K562 (cell line): ENCODE measurements at regions not wholly inside any gene's neighbourhood (a gene's known extent, or its start where the extent isn't known, plus 50 kb on each side); places are given as distances from the start of the nearest gene placed in this dataset.

Experiments
- MAZ ChIP-seq, 2 experiments: fragments of 450-650 bp in 1 of 2; sonication (generic) in 1 of 2; formaldehyde crosslinking; IDR thresholded peaks in 1 of 2; conservative IDR thresholded peaks in 1 of 2; 2 replicates each; pipeline versions ENCODE4 v1.4.0 to v1.5.0; 2020; ENCODE audit warnings: mild to moderate bottlenecking in 1 of 2, missing genetic modification reagents in 1 of 2
- MECOM ChIP-seq: fragments of 250-450 bp; sonication (Bioruptor Pico); IDR thresholded peaks from 2 replicates; pipeline ENCODE4 v1.8.0; 2022; ENCODE audit warnings: inconsistent platforms
- TAF15 ChIP-seq: fragments of 200-400 bp; formaldehyde crosslinking; IDR thresholded peaks from 2 replicates; pipeline ENCODE4 v1.6.1; 2017; ENCODE audit warnings: mild to moderate bottlenecking, low read depth, low read length, moderate library complexity
- YY1 ChIP-seq, 3 experiments: IDR thresholded peaks; 2 replicates each; pipeline ENCODE4 v1.6.1; 2011; ENCODE audit warnings: low read length in 2 of 3, mild to moderate bottlenecking in 2 of 3, moderate library complexity in 2 of 3, borderline replicate concordance in 1 of 3, control low read depth in 1 of 3, low read depth in 1 of 3; ENCODE audit not compliant: insufficient read depth in 3 of 3, insufficient replicate concordance in 2 of 3, control insufficient read depth in 1 of 3, insufficient read length in 1 of 3; ENCODE audit errors: extremely low read depth in 1 of 3
- ZNF184 ChIP-seq: sonication (generic); formaldehyde crosslinking; IDR thresholded peaks from 2 replicates; pipeline ENCODE4 v1.5.0; 2020; ENCODE audit warnings: missing genetic modification reagents

- TF ChIP-seq MAZ (CRISPR knock-in tag; conservative IDR thresholded peaks at IDR 0.05 in 1 of 2, IDR thresholded peaks at IDR 0.05 in 1 of 2): no peak
- TF ChIP-seq TAF15: no peak
- TF ChIP-seq YY1 (IDR thresholded peaks at IDR 0.05; ENCODE audit: borderline replicate concordance in 1 of 3, control insufficient read depth in 1 of 3, extremely low read depth in 1 of 3, insufficient read depth in 3 of 3, insufficient read length in 1 of 3, insufficient replicate concordance in 2 of 3, low read depth in 1 of 3, low read length in 2 of 3): no peak
- TF ChIP-seq ZNF184: no peak
- no peak for TF ChIP-seq MECOM (CRISPR knock-in tag)
Observed at GRCh38 chr13:79725841-79726240, 244.9 kb downstream of the NDFIP2 start.
